Activated CD4-positive, alpha-beta T cell treated with anti-CD3 and anti-CD28 coated beads for 4 hours (primary cell): ENCODE measurements at regions not wholly inside any gene's neighbourhood (a gene's known extent, or its start where the extent isn't known, plus 50 kb on each side); places are given as distances from the start of the nearest gene placed in this dataset.
"Not testable (repeated sequence)": the region's sequence is repeated elsewhere in the genome, so short reads cannot be mapped to it uniquely, and the experiment has no call there.

Source experiments
- DNase-seq, 2 donors: peaks; one replicate each; pipeline ENCODE4 v3.0.0-alpha.2; 2020

DNA sequence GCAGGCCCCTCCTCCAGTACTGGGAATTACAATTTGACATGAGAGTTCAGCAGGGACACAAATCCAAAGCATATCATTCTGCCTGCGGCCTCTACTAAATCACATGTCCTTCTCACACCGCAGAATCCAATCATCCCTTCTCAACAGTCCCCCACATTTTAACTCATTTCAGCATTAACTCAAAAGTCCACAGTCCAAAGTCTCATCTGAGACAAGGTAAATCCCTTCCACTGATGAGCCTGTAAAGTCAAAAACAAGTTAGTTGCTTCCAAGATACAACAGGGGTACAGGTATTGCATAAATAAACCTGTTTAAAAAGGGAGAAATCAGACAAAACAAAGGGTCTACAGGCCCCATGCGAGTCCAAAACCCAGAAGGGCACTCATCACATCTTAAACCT lies 64.0 kb downstream of the EBNA1BP2 start:
- no peak for DNase-seq

- DNase-seq = no peak
Observed at GRCh38 chr1:43107664-43108063, 64.4 kb downstream of the EBNA1BP2 start.

DNA sequence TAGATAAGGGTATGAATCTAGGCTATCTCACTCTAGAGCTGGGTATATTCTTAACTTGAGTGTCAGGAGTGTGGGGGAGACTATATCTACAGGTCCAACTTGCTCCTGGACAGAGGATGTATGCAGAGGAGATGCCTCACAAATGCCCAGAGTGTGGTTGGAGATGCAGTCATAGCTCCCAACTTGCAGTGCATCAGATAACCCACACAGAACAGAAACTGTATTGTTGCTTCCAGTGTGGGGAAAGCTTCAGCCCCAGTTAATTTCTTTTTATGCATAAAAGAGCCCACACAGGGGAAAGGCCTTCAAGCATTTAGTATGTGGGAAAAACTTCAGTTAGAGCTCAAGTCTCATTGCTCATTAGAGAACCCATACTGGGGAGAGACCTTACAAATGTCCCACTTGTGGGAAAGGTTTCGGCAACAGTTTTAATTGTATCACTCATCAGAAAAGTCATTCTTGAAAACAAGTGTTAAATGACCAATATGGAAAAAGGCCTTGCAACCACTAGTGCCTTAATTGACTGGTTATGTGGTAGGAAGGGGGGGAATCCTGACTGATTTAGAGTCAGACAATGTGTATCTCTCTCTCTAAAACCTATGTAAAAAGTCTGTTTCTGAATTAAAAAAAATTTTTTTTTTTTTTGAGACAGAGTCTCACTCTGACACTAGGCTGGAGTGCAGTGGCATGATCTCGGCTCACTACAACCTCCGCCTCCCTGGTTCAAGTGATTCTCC lies 67.9 kb downstream of the EBNA1BP2 start:
- DNase-seq = no peak

GRCh38 chr1:43101061-43101460 lies 71.0 kb downstream of the EBNA1BP2 start:
- no peak for DNase-seq

DNA sequence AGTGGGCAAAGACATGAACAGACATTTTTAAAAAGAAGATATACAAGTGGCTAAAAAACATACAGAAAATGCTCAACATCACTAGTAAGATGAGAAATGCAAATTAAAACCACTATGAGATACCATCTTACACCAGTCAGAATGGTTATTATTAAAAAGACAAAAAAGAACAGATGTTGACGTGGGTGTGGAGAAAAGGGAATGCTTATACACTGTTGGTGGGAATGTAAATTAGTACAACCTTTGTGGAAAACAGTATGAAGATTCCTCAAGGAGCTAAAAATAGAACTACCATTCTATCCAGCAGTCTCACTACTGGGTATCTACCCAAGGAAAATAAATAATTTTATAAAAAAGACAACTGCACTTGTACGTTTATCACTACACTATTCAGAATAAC lies 73.9 kb downstream of the EBNA1BP2 start:
- no peak for DNase-seq

- not testable (repeated sequence) for DNase-seq
Observed at GRCh38 chr1:43096528-43096927, 75.6 kb downstream of the EBNA1BP2 start.

- DNase-seq = not testable (repeated sequence)
Observed at GRCh38 chr1:43090812-43091211, 81.3 kb downstream of the EBNA1BP2 start.

- not testable (repeated sequence) for DNase-seq
Observed at GRCh38 chr1:43090157-43090556, 81.9 kb downstream of the EBNA1BP2 start.

DNA sequence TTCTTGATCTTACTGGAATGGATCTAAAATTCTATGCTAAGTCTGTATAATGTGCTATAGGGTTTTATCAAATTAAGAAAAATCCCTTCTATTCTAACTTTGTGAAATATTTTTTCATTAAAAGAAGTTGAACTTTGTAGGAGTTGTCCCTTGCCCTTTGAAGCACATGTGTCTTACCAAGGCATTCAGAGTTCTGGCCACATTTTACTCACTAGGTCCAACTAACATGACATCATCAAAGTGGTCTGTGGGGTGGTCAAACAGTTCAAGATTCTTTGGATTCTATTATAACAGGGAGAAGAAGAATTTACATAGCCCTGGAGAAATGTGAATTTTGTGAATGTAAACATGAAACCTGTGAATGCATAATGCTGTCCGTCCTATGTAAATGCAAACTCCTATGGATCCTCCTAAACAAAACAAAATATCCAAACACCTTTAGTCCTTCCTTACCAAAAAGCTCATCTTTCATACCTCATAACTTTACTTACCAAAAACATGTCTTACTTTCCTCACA lies 88.7 kb downstream of the EBNA1BP2 start:
- DNase-seq = no peak

DNA sequence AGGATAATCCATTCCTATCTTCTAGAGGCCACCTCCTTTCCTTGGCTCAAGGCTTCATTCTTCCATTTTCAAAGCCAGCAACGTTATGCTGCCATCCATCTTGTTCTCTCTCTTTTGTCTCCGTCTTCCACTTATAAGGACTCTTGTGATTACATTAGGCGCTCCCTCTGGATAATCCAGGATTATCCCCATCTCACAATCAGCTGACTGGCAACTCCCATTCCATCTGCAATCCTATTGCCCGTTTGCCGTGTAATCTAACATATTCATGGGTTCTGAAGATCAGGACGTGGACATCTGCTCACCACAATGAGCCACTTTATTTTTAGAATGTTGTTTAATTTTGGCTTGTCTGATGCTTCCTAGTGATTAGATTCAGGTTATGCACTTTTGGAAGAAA lies 89.3 kb downstream of the EBNA1BP2 start:
- no peak for DNase-seq

DNA sequence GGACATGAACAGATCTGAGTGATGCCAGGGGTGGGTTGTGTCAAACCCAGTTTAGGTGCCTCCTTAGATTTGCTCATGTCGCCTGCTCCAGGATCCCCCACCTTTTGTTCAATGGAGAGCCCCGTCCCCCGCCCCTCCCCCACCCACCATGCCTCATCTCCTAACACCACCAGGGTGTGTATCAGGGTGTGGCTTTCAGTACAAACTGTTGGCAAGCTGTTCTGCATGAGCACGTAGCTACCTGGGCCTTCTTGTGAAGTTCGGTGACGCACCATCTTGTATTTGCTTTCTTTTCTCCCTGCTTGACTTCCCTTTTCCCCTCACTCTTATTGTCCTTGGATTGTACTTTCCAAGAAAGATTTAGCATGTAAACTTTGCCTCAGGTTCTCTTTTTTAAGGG lies 94.8 kb downstream of the EBNA1BP2 start:
- no peak for DNase-seq

DNA sequence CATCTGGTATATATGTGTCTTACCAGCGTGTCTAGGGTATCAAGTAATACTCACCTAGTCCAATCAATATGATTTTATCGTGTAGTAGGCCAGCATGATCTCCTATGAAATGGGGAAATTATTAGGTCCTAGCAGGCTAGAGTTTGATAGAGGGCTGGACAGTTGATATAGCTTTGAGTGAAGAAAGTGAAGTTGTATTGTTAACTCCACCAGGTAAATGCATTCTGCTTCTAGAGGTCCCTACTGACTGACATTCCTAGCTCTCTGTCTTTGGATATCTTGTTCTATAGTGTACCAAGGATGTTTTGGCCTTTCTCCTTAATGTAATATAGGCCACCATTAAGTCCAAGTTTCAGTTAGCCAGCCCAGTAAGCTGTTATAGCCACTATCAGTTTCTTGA lies 97.4 kb downstream of the EBNA1BP2 start:
- no peak for DNase-seq

DNA sequence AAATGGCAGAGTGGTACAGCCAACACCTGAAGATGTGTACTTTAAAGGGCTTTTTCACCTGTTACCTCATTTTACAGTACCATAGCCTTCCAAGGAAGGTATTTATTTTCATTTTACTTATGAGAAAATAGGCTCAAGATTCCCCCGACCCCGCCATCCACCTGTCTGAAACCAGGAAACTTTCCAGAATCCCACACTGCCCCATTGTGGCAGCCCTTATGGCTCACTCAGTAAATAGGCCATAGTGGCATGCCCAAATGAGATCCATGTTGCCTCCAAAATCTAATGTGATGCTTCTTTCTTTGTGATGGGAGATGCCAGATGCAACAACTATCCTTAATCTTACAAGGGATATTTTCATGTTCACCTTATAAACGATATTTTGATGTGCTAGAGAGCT lies 97.8 kb downstream of the EBNA1BP2 start:
- no peak for DNase-seq

GRCh38 chr1:43073490-43074230 lies 98.4 kb downstream of the EBNA1BP2 start:
- DNase-seq = peak; percentile 70 to 77

DNA sequence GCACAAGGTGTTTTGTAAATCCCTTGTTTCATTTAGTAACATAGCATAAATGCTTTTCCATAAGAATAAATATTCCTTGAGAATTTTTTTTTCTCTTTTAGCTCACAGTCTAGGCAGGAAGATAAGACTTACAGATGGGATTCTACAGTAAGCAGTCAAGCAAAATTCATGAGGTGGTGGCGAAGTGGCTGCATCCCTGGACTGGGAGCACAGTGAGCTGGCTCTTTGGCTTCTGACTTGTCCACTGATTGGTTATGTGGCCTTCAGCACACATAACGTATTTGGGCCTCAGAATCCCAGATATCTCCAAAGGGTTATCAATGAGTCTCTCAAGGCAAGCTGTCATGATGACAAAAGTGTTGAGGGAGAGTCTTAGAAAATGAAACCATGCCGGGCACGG lies 99.8 kb downstream of the EBNA1BP2 start:
- no peak for DNase-seq

GRCh38 chr1:43071241-43071640 lies 100.8 kb downstream of the EBNA1BP2 start:
- DNase-seq = no peak

GRCh38 chr1:43069461-43070050 lies 102.5 kb downstream of the EBNA1BP2 start:
- no peak for DNase-seq

GRCh38 chr1:43068911-43069310 lies 103.2 kb downstream of the EBNA1BP2 start:
- DNase-seq = no peak

DNA sequence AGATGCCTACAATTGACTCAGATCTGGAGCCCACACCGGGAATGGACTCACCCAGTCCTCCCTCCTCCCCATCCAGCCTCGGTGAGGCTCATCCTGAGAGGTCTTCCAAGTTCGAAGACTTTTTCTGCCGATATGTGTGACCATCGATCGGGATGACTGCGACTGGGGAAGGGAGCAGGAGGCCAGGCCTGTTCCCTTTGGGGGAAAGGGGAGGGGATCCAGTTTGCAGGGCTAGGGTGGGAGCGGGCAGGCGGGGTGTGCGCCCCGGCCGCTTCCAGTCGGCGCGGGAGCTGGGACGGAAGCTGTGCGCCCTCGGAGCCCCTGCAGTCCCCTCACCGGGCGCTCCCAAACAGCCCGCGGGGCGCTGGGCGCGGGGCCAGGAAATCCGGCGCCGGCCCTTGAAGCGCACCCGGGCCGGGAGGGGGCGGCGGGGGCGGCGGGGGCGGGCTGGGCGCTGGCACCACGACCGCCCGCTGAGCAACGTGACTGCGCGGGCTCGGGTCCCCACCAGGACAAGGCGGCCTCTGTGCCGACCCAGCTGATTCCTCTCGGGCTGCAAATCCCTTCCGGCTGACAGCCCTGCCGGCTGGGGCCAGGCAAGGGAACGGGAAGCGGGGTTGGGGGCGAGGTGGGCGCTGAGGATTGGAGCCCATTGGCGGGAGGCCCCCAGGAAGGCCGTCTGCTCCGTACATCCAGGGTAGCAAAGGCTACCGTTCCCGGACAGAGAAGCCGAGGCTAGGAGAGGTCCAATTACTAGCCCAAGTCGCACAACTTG lies 103.9 kb downstream of the EBNA1BP2 start:
- peak in 1 of 2 donors; percentile 11 for DNase-seq

GRCh38 chr1:43067233-43067745 lies 104.8 kb downstream of the EBNA1BP2 start:
- no peak for DNase-seq

- DNase-seq = no peak
Observed at GRCh38 chr1:43066578-43066977, 105.5 kb downstream of the EBNA1BP2 start.

DNA sequence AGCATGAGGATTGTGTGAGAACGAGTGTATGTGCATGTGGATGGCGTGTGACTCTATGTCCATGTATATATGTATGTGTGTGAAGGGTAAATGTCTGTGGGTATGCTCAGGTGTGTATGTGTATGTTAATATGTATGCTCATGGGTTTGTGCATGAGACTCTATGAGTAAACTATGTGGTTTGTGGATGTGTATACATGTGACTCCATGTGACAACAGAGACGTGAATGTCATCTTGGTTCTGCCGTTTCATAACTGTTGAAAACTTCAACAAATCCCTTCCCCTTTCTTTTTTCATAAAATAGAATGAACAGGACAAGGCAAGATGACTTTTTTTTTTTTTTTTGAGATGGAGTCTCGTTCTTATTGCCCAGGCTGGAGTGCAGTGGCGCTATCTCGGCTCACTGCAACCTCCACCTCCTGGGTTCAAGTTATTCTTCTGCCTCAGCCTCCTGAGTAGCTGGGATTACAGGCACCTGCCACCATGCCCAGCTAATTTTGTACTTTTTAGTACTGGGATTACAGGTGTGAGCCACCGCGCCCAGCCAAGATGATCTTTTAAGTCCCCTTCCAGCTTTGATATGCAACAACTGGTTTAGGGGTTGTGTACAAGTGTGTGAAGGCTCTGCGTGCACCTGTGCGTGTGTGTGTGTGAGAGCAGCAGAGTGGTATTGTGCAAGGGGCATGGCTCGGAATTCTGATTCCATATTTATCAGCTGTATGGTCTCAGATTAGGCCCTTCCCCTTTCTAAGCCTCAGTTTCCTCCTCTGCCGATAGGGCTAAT lies 106.3 kb downstream of the EBNA1BP2 start:
- no peak for DNase-seq
